Astrocyte of the hippocampus (primary cell): ENCODE measurements at regions not wholly inside any gene's neighbourhood (a gene's known extent, or its start where the extent isn't known, plus 50 kb on each side); places are given as distances from the start of the nearest gene placed in this dataset.

Experiments
- DNase-seq: peaks from one replicate; pipeline ENCODE4 v3.0.0; 2011; ENCODE audit warnings: low read depth, low spot score

- DNase-seq, result no peak
Measured at GRCh38 chr13:28545583-28546333, 50.8 kb upstream of the FLT1 start.
